HG03378 (cell line): ENCODE measurements at regions not wholly inside any gene's neighbourhood (a gene's known extent, or its start where the extent isn't known, plus 50 kb on each side); places are given as distances from the start of the nearest gene placed in this dataset.
"Not testable (repeated sequence)": the region's sequence is repeated elsewhere in the genome, so short reads cannot be mapped to it uniquely, and the experiment has no call there.

Experiments used
- ATAC-seq: cut with Tn5 transposase; IDR thresholded peaks from one replicate; pipeline ENCODE4 v1.9.1; 2021; ENCODE audit warnings: mild to moderate bottlenecking, moderate library complexity; ENCODE audit not compliant: unreplicated experiment

GRCh38 chr7:81383846-81384245 is 386.0 kb downstream of the HGF start:
- ATAC-seq: no peak

- ATAC-seq: not testable (repeated sequence)
These were observed 395.2 kb downstream of the HGF start for GRCh38 chr7:81374641-81375040.

GRCh38 chr7:81370822-81371221 is 399.0 kb downstream of the HGF start:
- no peak for ATAC-seq

GRCh38 chr7:81367326-81367931 is 402.4 kb downstream of the HGF start:
- no peak for ATAC-seq

- ATAC-seq: no peak
These were observed 403.3 kb downstream of the HGF start for GRCh38 chr7:81366546-81366945.

GRCh38 chr7:81361769-81362312 is 408.0 kb downstream of the HGF start:
- no peak for ATAC-seq

GRCh38 chr7:81355911-81356310 is 413.9 kb downstream of the HGF start:
- ATAC-seq: no peak

- no peak for ATAC-seq
These were observed 420.8 kb downstream of the HGF start for GRCh38 chr7:81349044-81349443.

GRCh38 chr7:81339946-81340345 is 421.1 kb upstream of the SEMA3C start:
- ATAC-seq: no peak

- ATAC-seq: no peak
These were observed 414.7 kb upstream of the SEMA3C start for GRCh38 chr7:81333536-81333935.

- no peak for ATAC-seq
These were observed 414.2 kb upstream of the SEMA3C start for GRCh38 chr7:81333004-81333403.

GRCh38 chr7:81331061-81332018 is 412.5 kb upstream of the SEMA3C start:
- ATAC-seq: no peak

GRCh38 chr7:81330108-81330507 is 411.3 kb upstream of the SEMA3C start:
- no peak for ATAC-seq

GRCh38 chr7:81327468-81328266 is 408.8 kb upstream of the SEMA3C start:
- ATAC-seq: no peak

GRCh38 chr7:81321949-81322348 is 403.1 kb upstream of the SEMA3C start:
- ATAC-seq: no peak

GRCh38 chr7:81317741-81318140 is 398.9 kb upstream of the SEMA3C start:
- no peak for ATAC-seq

- no peak for ATAC-seq
These were observed 389.9 kb upstream of the SEMA3C start for GRCh38 chr7:81308643-81309322.

- no peak for ATAC-seq
These were observed 383.0 kb upstream of the SEMA3C start for GRCh38 chr7:81301815-81302214.

GRCh38 chr7:81300753-81301152 is 381.9 kb upstream of the SEMA3C start:
- ATAC-seq: no peak

GRCh38 chr7:81299711-81300110 is 380.9 kb upstream of the SEMA3C start:
- ATAC-seq: no peak
